Islet precursor cell (in vitro differentiated cells): ENCODE measurements at regions not wholly inside any gene's neighbourhood (a gene's known extent, or its start where the extent isn't known, plus 50 kb on each side); places are given as distances from the start of the nearest gene placed in this dataset.

ENCODE experiments used
- DNase-seq: peaks from one replicate; pipeline ENCODE4 v3.0.0-alpha.2; 2018

- DNase-seq: no peak
Measured at GRCh38 chr13:44229371-44230030, 144.1 kb upstream of the SERP2 start.

- DNase-seq: no peak
Measured at GRCh38 chr13:44230071-44230470, 143.6 kb upstream of the SERP2 start.

GRCh38 chr13:44230736-44231135, 142.9 kb upstream of the SERP2 start:
- DNase-seq: no peak

GRCh38 chr13:44231786-44232516, 141.7 kb upstream of the SERP2 start:
- DNase-seq: peak; percentile 95

GRCh38 chr13:44232774-44233173, 140.8 kb upstream of the SERP2 start:
- DNase-seq: no peak

- DNase-seq: no peak
Measured at GRCh38 chr13:44234566-44234965, 139.1 kb upstream of the SERP2 start.

GRCh38 chr13:44236370-44236769, 137.3 kb upstream of the SERP2 start:
- no peak for DNase-seq

GRCh38 chr13:44236801-44237207, 136.8 kb upstream of the SERP2 start:
- no peak for DNase-seq

GRCh38 chr13:44237276-44237767, 136.3 kb upstream of the SERP2 start:
- DNase-seq: no peak

GRCh38 chr13:44237881-44238421, 135.7 kb upstream of the SERP2 start:
- DNase-seq: no peak

- DNase-seq: no peak
Measured at GRCh38 chr13:44240611-44241145, 132.9 kb upstream of the SERP2 start.

GRCh38 chr13:44241638-44242037, 132.0 kb upstream of the SERP2 start:
- DNase-seq: no peak

GRCh38 chr13:44242766-44243165, 130.9 kb upstream of the SERP2 start:
- DNase-seq: no peak

GRCh38 chr13:44243198-44243857, 130.3 kb upstream of the SERP2 start:
- peak; percentile 97 for DNase-seq

- peak; percentile 85 for DNase-seq
Measured at GRCh38 chr13:44244288-44244687, 129.3 kb upstream of the SERP2 start.

- peak; percentile 94 for DNase-seq
Measured at GRCh38 chr13:44249431-44249836, 124.2 kb upstream of the SERP2 start.

- DNase-seq: no peak
Measured at GRCh38 chr13:44252938-44253337, 120.7 kb upstream of the SERP2 start.

GRCh38 chr13:44255771-44256364, 117.8 kb upstream of the SERP2 start:
- no peak for DNase-seq

- no peak for DNase-seq
Measured at GRCh38 chr13:44257796-44258195, 115.8 kb upstream of the SERP2 start.

GRCh38 chr13:44259045-44260027, 114.3 kb upstream of the SERP2 start:
- no peak for DNase-seq

- DNase-seq: no peak
Measured at GRCh38 chr13:44260336-44260735, 113.3 kb upstream of the SERP2 start.
